B cell (primary cell): ENCODE measurements at regions not wholly inside any gene's neighbourhood (a gene's known extent, or its start where the extent isn't known, plus 50 kb on each side); places are given as distances from the start of the nearest gene placed in this dataset.

ENCODE experiments used
- ATAC-seq: fragments of 200-7000 bp; cut with Tn5 transposase; one replicate; pipeline ENCODE4 v1.10.0; 2021; ENCODE audit warnings: low read depth, mild to moderate bottlenecking, moderate number of reproducible peaks, moderate library complexity
- CTCF ChIA-PET: fragments of 350-600 bp; sonication (Branson Sonifier 250); formaldehyde crosslinking; loops from one replicate; lab custom pipeline; 2021; ENCODE audit warnings: antibody characterized with exemption, inconsistent platforms; lab: Charles Lee
- POLR2A ChIA-PET: fragments of 350-600 bp; sonication (Branson Sonifier 250); formaldehyde crosslinking; loops from one replicate; lab custom pipeline; 2021; ENCODE audit warnings: antibody characterized with exemption; lab: Charles Lee
- DNase-seq: peaks from one replicate; pipeline ENCODE4 v3.0.0; 2013
- H2AFZ ChIP-seq: 2 replicates; pipeline ENCODE4 v1.6.1; 2012; ENCODE audit warnings: mild to moderate bottlenecking, low read depth, low read length; ENCODE audit not compliant: insufficient read depth, poor library complexity, severe bottlenecking
- H3K27ac ChIP-seq, 2 donors: 1 replicate in 1 of 2; 2 replicates in 1 of 2; pipeline ENCODE4 v1.5.1; 2012 to 2013; ENCODE audit warnings: low read length in 2 of 2, mild to moderate bottlenecking in 2 of 2, moderate library complexity in 1 of 2
- H3K27me3 ChIP-seq, 4 experiments: fragments of 200-600 bp in 1 of 4; sonication (generic) in 1 of 4; replicated peaks in 1 of 4; 1 replicate in 2 of 4; 2 replicates in 2 of 4; pipeline versions ENCODE4 v1.6.1 to v1.7.0; 2013 to 2016; ENCODE audit warnings: low read length in 3 of 4, mild to moderate bottlenecking in 2 of 4, mixed read lengths in 1 of 4, moderate library complexity in 1 of 4; ENCODE audit not compliant: insufficient read depth in 4 of 4, control insufficient read depth in 3 of 4; ENCODE audit errors: control extremely low read depth in 1 of 4
- H3K36me3 ChIP-seq, 2 experiments: replicated peaks in 1 of 2; 1 replicate in 1 of 2; 2 replicates in 1 of 2; pipeline versions ENCODE4 v1.6.1 to v1.7.1; 2013; ENCODE audit warnings: low read length in 1 of 2; ENCODE audit not compliant: insufficient read depth in 2 of 2, control insufficient read depth in 1 of 2; ENCODE audit errors: control extremely low read depth in 1 of 2, extremely low read depth in 1 of 2
- H3K4me1 ChIP-seq, 2 donors: fragments of 200-600 bp in 1 of 2; sonication (generic) in 1 of 2; 1 replicate in 1 of 2; 2 replicates in 1 of 2; pipeline versions ENCODE4 v1.5.1 to v1.6.1; 2013 to 2017; ENCODE audit warnings: low read length in 2 of 2; ENCODE audit not compliant: control insufficient read depth in 2 of 2, insufficient read depth in 2 of 2
- H3K4me2 ChIP-seq: replicated peaks from 2 replicates; pipeline ENCODE3; 2012; ENCODE audit warnings: mild to moderate bottlenecking, low read depth, low read length; ENCODE audit not compliant: poor library complexity, severe bottlenecking
- H3K4me3 ChIP-seq, 5 experiments: fragments of 200-600 bp in 1 of 5; sonication (generic) in 1 of 5; 1 replicate in 3 of 5; 2 replicates in 2 of 5; pipeline versions ENCODE4 v1.5.1 to v1.7.0; 2011 to 2016; ENCODE audit warnings: low read length in 4 of 5, mild to moderate bottlenecking in 4 of 5, low read depth in 2 of 5, control low read depth in 1 of 5, moderate library complexity in 1 of 5; ENCODE audit not compliant: insufficient read depth in 1 of 5; ENCODE audit errors: control extremely low read depth in 1 of 5, extremely low read depth in 1 of 5
- H3K79me2 ChIP-seq: fragments of 200-600 bp; sonication (generic); one replicate; pipeline ENCODE4 v1.6.0; 2016; ENCODE audit warnings: low read length; ENCODE audit not compliant: control insufficient read depth, insufficient read depth
- H3K9ac ChIP-seq: fragments of 200-600 bp; sonication (generic); 2 replicates; pipeline ENCODE4 v1.6.1; 2017; ENCODE audit warnings: mild to moderate bottlenecking, low read length, moderate library complexity
- H3K9me3 ChIP-seq, 3 donors: one replicate each; pipeline versions ENCODE4 v1.6.1 to v1.7.1; 2013; ENCODE audit warnings: low read length in 2 of 3; ENCODE audit not compliant: control insufficient read depth in 2 of 3, insufficient read depth in 1 of 3; ENCODE audit errors: control extremely low read depth in 1 of 3
- H4K20me1 ChIP-seq: 2 replicates; pipeline ENCODE4 v1.6.0; 2012; ENCODE audit warnings: mild to moderate bottlenecking, low read length; ENCODE audit not compliant: insufficient read depth, control insufficient read depth, poor library complexity, severe bottlenecking
- H3K27ac Mint-ChIP-seq: one replicate; pipeline ENCODE4 v1.8.0; 2021; ENCODE audit warnings: mixed read lengths
- H3K27me3 Mint-ChIP-seq: one replicate; pipeline ENCODE4 v1.8.0; 2021; ENCODE audit warnings: mixed read lengths
- H3K4me1 Mint-ChIP-seq: one replicate; pipeline ENCODE4 v1.8.0; 2021; ENCODE audit warnings: mixed read lengths
- H3K4me3 Mint-ChIP-seq: one replicate; pipeline ENCODE4 v1.8.0; 2021; ENCODE audit warnings: mixed read lengths
- H3K9me3 Mint-ChIP-seq: one replicate; pipeline ENCODE4 v1.8.0; 2022; ENCODE audit warnings: mixed read lengths; ENCODE audit not compliant: insufficient read depth
- EZH2 ChIP-seq: IDR thresholded peaks from 2 replicates; pipeline ENCODE4 v1.6.1; 2012; ENCODE audit warnings: borderline replicate concordance, low read depth, mild to moderate bottlenecking, moderate library complexity, low read length; ENCODE audit not compliant: insufficient read depth, poor library complexity, severe bottlenecking
- WGBS: methylation state at CpG from one replicate; pipeline ENCODE4 v1.1.5; 2013; ENCODE audit warnings: missing lambda C conversion rate; ENCODE audit not compliant: insufficient coverage; 5-methylcytosine and 5-hydroxymethylcytosine counted together
- intact Hi-C: fragments of 100-400 bp; cut with micrococcal nuclease; formaldehyde crosslinking; loops from one replicate; pipeline ENCODE4 v1.10.0; 2022
- TF ChIP-seq, protein P1 (sequence below): fragments of 200-600 bp; IDR thresholded peaks from one replicate; pipeline ENCODE4 v1.8.0; 2022; ENCODE audit warnings: antibody characterized with exemption, mild to moderate bottlenecking

DNA sequence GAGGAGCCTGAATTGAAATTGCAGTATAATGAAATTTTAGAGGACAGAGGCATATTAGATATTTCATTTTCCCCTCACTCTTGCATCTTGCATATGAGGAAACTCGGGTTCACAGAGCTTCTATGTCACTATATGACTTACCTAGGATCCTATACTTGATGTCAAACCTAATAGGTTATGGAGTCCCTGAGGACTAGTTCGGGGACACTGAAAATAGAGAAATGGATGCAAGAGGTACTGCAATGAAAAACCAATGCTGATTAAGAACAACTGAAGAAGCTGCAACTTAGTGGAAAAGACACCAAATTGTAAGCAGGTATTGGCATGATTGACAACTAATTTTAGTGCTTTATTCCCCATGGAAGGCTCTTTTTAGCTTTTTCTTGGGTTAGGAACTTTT lies 210.1 kb downstream of the IKZF2 start:
- no peak overlapping the region for H3K4me2 ChIP-seq
- H4K20me1 ChIP-seq: no peaks in the 10 kb centered on the region
- Mint-ChIP-seq H3K9me3 (no peaks in the 10 kb centered on the region), H3K4me1 (peaks cover 10% of the 10 kb centered on the region), H3K4me3 (no peak overlapping the region), H3K27me3 (no peaks in the 10 kb centered on the region), H3K27ac (no peak overlapping the region)
- no peak overlapping the region for H3K4me3 ChIP-seq
- H3K27me3 ChIP-seq: no peaks in the 10 kb centered on the region
- TF ChIP-seq EZH2: no peak
- TF ChIP-seq, protein P1, sequence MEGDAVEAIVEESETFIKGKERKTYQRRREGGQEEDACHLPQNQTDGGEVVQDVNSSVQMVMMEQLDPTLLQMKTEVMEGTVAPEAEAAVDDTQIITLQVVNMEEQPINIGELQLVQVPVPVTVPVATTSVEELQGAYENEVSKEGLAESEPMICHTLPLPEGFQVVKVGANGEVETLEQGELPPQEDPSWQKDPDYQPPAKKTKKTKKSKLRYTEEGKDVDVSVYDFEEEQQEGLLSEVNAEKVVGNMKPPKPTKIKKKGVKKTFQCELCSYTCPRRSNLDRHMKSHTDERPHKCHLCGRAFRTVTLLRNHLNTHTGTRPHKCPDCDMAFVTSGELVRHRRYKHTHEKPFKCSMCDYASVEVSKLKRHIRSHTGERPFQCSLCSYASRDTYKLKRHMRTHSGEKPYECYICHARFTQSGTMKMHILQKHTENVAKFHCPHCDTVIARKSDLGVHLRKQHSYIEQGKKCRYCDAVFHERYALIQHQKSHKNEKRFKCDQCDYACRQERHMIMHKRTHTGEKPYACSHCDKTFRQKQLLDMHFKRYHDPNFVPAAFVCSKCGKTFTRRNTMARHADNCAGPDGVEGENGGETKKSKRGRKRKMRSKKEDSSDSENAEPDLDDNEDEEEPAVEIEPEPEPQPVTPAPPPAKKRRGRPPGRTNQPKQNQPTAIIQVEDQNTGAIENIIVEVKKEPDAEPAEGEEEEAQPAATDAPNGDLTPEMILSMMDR: no peak
- no peaks in the 10 kb centered on the region for H3K9me3 ChIP-seq
- no peaks in the 10 kb centered on the region for H3K79me2 ChIP-seq
- POLR2A ChIA-PET: no interaction called here
- H3K4me1 ChIP-seq: no peaks in the 10 kb centered on the region
- WGBS: 80% methylated on average over 1 of the region's 2 CpGs
- H3K27ac ChIP-seq: no peak overlapping the region
- DNase-seq (no peak), ATAC-seq (no peak)
- H3K36me3 ChIP-seq: no peaks in the 10 kb centered on the region
- CTCF ChIA-PET: no interaction called here
- no peak overlapping the region for H2AFZ ChIP-seq
- no peak overlapping the region for H3K9ac ChIP-seq
- intact Hi-C loops: no loop called here

DNA sequence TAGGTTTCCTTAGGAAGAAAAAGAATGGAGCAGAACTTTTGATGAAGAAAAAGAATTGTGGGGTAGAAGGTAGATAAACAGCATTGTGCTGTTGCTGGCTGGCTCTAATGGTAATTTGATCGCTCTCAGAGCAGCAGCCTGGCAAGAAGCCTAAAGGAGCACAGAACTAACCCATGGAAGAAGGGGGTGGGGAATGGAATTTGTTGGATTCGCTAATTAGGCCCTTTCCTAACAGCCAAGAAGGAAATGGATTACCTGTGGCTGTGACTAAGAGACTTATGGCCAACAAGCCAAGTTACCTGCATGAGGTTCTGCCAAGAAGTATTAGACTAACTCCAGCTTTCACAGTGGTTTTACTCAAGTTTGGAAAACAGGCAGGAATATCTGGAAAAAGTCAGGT lies 210.6 kb downstream of the IKZF2 start:
- 82% methylated on average over 2 of the region's 2 CpGs for WGBS
- intact Hi-C loops: no loop called here
- POLR2A ChIA-PET: no interaction called here
- no peaks in the 10 kb centered on the region for H3K9me3 Mint-ChIP-seq
- no peaks in the 10 kb centered on the region for H3K27me3 Mint-ChIP-seq
- H3K79me2 ChIP-seq: no peaks in the 10 kb centered on the region
- no peak overlapping the region for H3K27ac ChIP-seq
- ATAC-seq (no peak), DNase-seq (no peak)
- no peaks in the 10 kb centered on the region for H3K9me3 ChIP-seq
- peaks cover 10% of the 10 kb centered on the region for H3K4me1 Mint-ChIP-seq
- H3K4me3 ChIP-seq: no peak overlapping the region
- no peak overlapping the region for H3K27ac Mint-ChIP-seq
- no peaks in the 10 kb centered on the region for H3K36me3 ChIP-seq
- no peak overlapping the region for H3K9ac ChIP-seq
- no peaks in the 10 kb centered on the region for H3K4me1 ChIP-seq
- no peak overlapping the region for H3K4me2 ChIP-seq
- no peak overlapping the region for H3K4me3 Mint-ChIP-seq
- no peak for TF ChIP-seq EZH2
- no peaks in the 10 kb centered on the region for H3K27me3 ChIP-seq
- H4K20me1 ChIP-seq: no peaks in the 10 kb centered on the region
- no peak overlapping the region for H2AFZ ChIP-seq
- CTCF ChIA-PET: no interaction called here
